ENCODE measurements at regions not wholly inside any gene's neighbourhood (a gene's known extent, or its start where the extent isn't known, plus 50 kb on each side); places are given as distances from the start of the nearest gene placed in this dataset.

DNA sequence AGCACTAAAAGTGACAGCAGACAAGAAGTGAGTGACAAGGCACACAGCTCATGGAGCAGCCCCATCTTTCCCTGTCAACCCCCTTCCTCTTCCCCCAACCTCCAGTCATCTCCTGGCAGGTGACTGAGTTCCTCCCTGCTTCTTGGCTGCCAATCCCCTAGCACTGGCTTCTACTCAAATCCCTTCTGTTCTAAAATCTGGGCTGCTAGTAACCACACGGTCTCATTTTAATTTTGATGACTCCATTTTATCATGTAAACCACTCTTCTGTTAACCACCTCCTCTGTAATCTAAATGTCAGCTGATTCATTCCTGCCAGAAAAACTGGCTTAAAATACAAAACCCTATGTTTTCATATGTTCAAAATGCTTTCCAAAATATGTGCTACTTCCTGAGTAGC lies 419.8 kb upstream of the MON1B start:
- TF ChIP-seq EZH2 (IDR thresholded peaks at IDR 0.05; ENCODE audit: low read length, unreplicated experiment) = no peak
- TF ChIP-seq, protein P1, sequence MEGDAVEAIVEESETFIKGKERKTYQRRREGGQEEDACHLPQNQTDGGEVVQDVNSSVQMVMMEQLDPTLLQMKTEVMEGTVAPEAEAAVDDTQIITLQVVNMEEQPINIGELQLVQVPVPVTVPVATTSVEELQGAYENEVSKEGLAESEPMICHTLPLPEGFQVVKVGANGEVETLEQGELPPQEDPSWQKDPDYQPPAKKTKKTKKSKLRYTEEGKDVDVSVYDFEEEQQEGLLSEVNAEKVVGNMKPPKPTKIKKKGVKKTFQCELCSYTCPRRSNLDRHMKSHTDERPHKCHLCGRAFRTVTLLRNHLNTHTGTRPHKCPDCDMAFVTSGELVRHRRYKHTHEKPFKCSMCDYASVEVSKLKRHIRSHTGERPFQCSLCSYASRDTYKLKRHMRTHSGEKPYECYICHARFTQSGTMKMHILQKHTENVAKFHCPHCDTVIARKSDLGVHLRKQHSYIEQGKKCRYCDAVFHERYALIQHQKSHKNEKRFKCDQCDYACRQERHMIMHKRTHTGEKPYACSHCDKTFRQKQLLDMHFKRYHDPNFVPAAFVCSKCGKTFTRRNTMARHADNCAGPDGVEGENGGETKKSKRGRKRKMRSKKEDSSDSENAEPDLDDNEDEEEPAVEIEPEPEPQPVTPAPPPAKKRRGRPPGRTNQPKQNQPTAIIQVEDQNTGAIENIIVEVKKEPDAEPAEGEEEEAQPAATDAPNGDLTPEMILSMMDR (conservative IDR thresholded peaks at IDR 0.05; ENCODE audit: low read depth, low read length) = no peak
- TF ChIP-seq EZH2phosphoT487 (IDR thresholded peaks at IDR 0.05; ENCODE audit: borderline replicate concordance, low read length) = no peak
